ENCODE measurements at regions not wholly inside any gene's neighbourhood (a gene's known extent, or its start where the extent isn't known, plus 50 kb on each side); places are given as distances from the start of the nearest gene placed in this dataset.
A peak's percentile ranks its signal among the peaks of the same experiment; 100 is the strongest.

DNA sequence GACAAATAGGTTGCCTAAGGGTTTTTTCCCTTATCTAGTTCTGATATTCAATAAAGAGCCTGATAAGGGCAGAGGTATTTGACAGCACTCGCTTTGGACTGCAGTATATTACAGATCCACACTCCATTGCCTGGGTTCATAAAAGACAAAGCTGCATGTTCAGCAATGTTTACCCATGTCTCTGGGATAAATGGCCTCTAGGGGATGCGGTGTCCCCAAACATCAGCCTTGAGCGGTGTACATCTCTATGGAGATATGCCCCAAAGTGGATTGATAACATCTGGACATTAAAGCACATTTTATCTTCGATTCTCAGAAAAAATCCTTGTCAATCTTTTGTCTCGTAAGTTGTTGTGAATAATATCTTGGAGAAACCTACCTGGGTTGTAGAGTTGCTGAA lies 660.8 kb upstream of the AADAT start:
- no peaks in the 10 kb centered on the region for H3K27me3 ChIP-seq (ENCODE audit: control insufficient read depth, insufficient read depth, low read length, poor library complexity, severe bottlenecking)
- no peaks in the 10 kb centered on the region for H3K36me3 ChIP-seq (ENCODE audit: control insufficient read depth, insufficient read depth, low read length)
- H3K4me1 ChIP-seq (ENCODE audit: control insufficient read depth, insufficient read depth, low read length) = no peaks in the 10 kb centered on the region
- peaks cover 14% of the 10 kb centered on the region for H3K9me3 ChIP-seq (ENCODE audit: control insufficient read depth, low read length)
- no peak overlapping the region for H3K27ac ChIP-seq (ENCODE audit: low read depth, low read length)
- Mint-ChIP-seq H3K27me3 (ENCODE audit: insufficient read depth) (no peaks in the 10 kb centered on the region), H3K4me3 (no peak overlapping the region), H3K36me3 (ENCODE audit: low read depth) (peaks cover 8% of the 10 kb centered on the region), H3K9me3 (peaks cover 14% of the 10 kb centered on the region), H3K27ac (no peak overlapping the region), H3K4me1 (no peaks in the 10 kb centered on the region)
- H3K9ac ChIP-seq (ENCODE audit: extremely low read depth, low read length, poor library complexity, severe bottlenecking) = no peak overlapping the region
- TF ChIP-seq CTCF (conservative IDR thresholded peaks at IDR 0.05) = peak; percentile 23
- WGBS, 2 experiments (ENCODE audit: insufficient coverage in 1 of 2, insufficient read length in 1 of 2) = 95 to 96% methylated on average over 4 to 5 of the region's 5 CpGs
- no peak overlapping the region for H3K4me3 ChIP-seq (ENCODE audit: low read length)
- DNase-seq = no peak

- WGBS, 2 experiments (ENCODE audit: insufficient coverage in 1 of 2, insufficient read length in 1 of 2) = 86% methylated on average over 2 of the region's 2 CpGs; no CpG with 5 or more reads in 1 of the 2 experiments
- H3K36me3 Mint-ChIP-seq (ENCODE audit: low read depth) = peaks cover 6% of the 10 kb centered on the region
- DNase-seq = no peak
- H3K9me3 ChIP-seq (ENCODE audit: control insufficient read depth, low read length) = peaks cover under 1% of the 10 kb centered on the region
- no peaks in the 10 kb centered on the region for H3K36me3 ChIP-seq (ENCODE audit: control insufficient read depth, insufficient read depth, low read length)
- no peak overlapping the region for H3K27ac ChIP-seq (ENCODE audit: low read depth, low read length)
- no peak overlapping the region for H3K4me3 Mint-ChIP-seq
- H3K27me3 Mint-ChIP-seq (ENCODE audit: insufficient read depth) = no peaks in the 10 kb centered on the region
- peaks cover 6% of the 10 kb centered on the region for H3K9me3 Mint-ChIP-seq
- no peaks in the 10 kb centered on the region for H3K4me1 Mint-ChIP-seq
- H3K27me3 ChIP-seq (ENCODE audit: control insufficient read depth, insufficient read depth, low read length, poor library complexity, severe bottlenecking) = no peaks in the 10 kb centered on the region
- no peak overlapping the region for H3K4me3 ChIP-seq (ENCODE audit: low read length)
- no peak overlapping the region for H3K27ac Mint-ChIP-seq
- no peaks in the 10 kb centered on the region for H3K4me1 ChIP-seq (ENCODE audit: control insufficient read depth, insufficient read depth, low read length)
- no peak overlapping the region for H3K9ac ChIP-seq (ENCODE audit: extremely low read depth, low read length, poor library complexity, severe bottlenecking)
- TF ChIP-seq CTCF (conservative IDR thresholded peaks at IDR 0.05) = no peak
Measured at GRCh38 chr4:170748975-170749374, 659.2 kb upstream of the AADAT start.

DNA sequence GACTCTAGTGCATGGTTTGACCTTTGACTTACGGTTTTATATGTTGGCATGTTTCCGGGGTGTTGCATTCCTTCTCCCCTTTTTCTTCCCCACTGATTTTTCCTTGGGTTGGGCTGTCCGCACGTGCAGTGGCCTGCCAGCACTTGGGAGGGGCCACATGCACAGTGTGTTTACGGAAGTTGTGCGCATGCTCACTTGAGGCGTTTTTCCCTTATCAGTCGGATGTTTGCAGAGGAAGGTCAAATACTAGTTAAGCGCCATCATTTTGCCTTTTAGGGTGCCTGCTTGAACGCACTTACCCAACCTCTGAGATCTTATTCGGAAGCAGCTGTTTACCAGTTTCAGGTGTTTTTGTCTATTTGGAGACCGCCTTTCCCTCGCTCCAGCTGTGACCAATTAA lies 653.9 kb upstream of the AADAT start:
- no peak for DNase-seq
- Mint-ChIP-seq H3K27ac (no peak overlapping the region), H3K36me3 (ENCODE audit: low read depth) (no peaks in the 10 kb centered on the region)

More for the DNA sequence above, 653.9 kb upstream of the AADAT start:
- no peaks in the 10 kb centered on the region for H3K9me3 Mint-ChIP-seq
- H3K4me1 Mint-ChIP-seq = no peaks in the 10 kb centered on the region
- H3K36me3 ChIP-seq (ENCODE audit: control insufficient read depth, insufficient read depth, low read length) = no peaks in the 10 kb centered on the region
- TF ChIP-seq CTCF (conservative IDR thresholded peaks at IDR 0.05) = no peak
- no peak overlapping the region for H3K9ac ChIP-seq (ENCODE audit: extremely low read depth, low read length, poor library complexity, severe bottlenecking)
- H3K4me1 ChIP-seq (ENCODE audit: control insufficient read depth, insufficient read depth, low read length) = no peaks in the 10 kb centered on the region
- H3K27me3 ChIP-seq (ENCODE audit: control insufficient read depth, insufficient read depth, low read length, poor library complexity, severe bottlenecking) = no peaks in the 10 kb centered on the region
- H3K4me3 Mint-ChIP-seq = no peak overlapping the region
- WGBS, 2 experiments (ENCODE audit: insufficient coverage in 1 of 2, insufficient read length in 1 of 2) = 94 to 95% methylated on average over 13 of the region's 13 CpGs
- no peak overlapping the region for H3K27ac ChIP-seq (ENCODE audit: low read depth, low read length)
- no peaks in the 10 kb centered on the region for H3K27me3 Mint-ChIP-seq (ENCODE audit: insufficient read depth)
- H3K4me3 ChIP-seq (ENCODE audit: low read length) = no peak overlapping the region
- no peaks in the 10 kb centered on the region for H3K9me3 ChIP-seq (ENCODE audit: control insufficient read depth, low read length)
